IPS-NIHi7 (cell line): ENCODE measurements at regions not wholly inside any gene's neighbourhood (a gene's known extent, or its start where the extent isn't known, plus 50 kb on each side); places are given as distances from the start of the nearest gene placed in this dataset.

Experiments used
- DNase-seq: peaks from one replicate; pipeline ENCODE4 v3.0.0; 2012; ENCODE audit warnings: mixed read lengths; ENCODE audit errors: extremely low spot score

- no peak for DNase-seq
These were observed 118.2 kb upstream of the HMHB1 start for GRCh38 chr5:143693651-143694252.

- no peak for DNase-seq
These were observed 119.6 kb upstream of the HMHB1 start for GRCh38 chr5:143692342-143692741.

GRCh38 chr5:143691945-143692290, 120.0 kb upstream of the HMHB1 start:
- DNase-seq, result no peak

GRCh38 chr5:143691287-143691944, 120.5 kb upstream of the HMHB1 start:
- no peak for DNase-seq

- DNase-seq, result no peak
These were observed 124.4 kb upstream of the HMHB1 start for GRCh38 chr5:143687604-143688003.

GRCh38 chr5:143685246-143685815, 126.6 kb upstream of the HMHB1 start:
- DNase-seq, result no peak

GRCh38 chr5:143683459-143683858, 128.5 kb upstream of the HMHB1 start:
- no peak for DNase-seq

GRCh38 chr5:143682929-143683386, 129.0 kb upstream of the HMHB1 start:
- DNase-seq, result no peak

- DNase-seq, result no peak
These were observed 129.6 kb upstream of the HMHB1 start for GRCh38 chr5:143682246-143682905.

GRCh38 chr5:143680672-143681259, 131.2 kb upstream of the HMHB1 start:
- DNase-seq, result no peak

GRCh38 chr5:143679777-143680176, 132.2 kb upstream of the HMHB1 start:
- DNase-seq, result no peak

- no peak for DNase-seq
These were observed 133.6 kb upstream of the HMHB1 start for GRCh38 chr5:143678148-143678905.

- no peak for DNase-seq
These were observed 134.6 kb upstream of the HMHB1 start for GRCh38 chr5:143677403-143677802.

- no peak for DNase-seq
These were observed 135.2 kb upstream of the HMHB1 start for GRCh38 chr5:143676802-143677201.

- peak; percentile 18 for DNase-seq
These were observed 137.5 kb upstream of the HMHB1 start for GRCh38 chr5:143674469-143674786.

- no peak for DNase-seq
These were observed 138.1 kb upstream of the HMHB1 start for GRCh38 chr5:143673676-143674468.

- DNase-seq, result no peak
These were observed 139.2 kb upstream of the HMHB1 start for GRCh38 chr5:143672806-143673205.

- no peak for DNase-seq
These were observed 140.0 kb upstream of the HMHB1 start for GRCh38 chr5:143671674-143672569.

- no peak for DNase-seq
These were observed 140.9 kb upstream of the HMHB1 start for GRCh38 chr5:143671021-143671420.

- DNase-seq, result no peak
These were observed 146.1 kb upstream of the HMHB1 start for GRCh38 chr5:143665866-143666265.
